Caco-2 (cell line): ENCODE measurements at regions not wholly inside any gene's neighbourhood (a gene's known extent, or its start where the extent isn't known, plus 50 kb on each side); places are given as distances from the start of the nearest gene placed in this dataset.
A peak's percentile ranks its signal among the peaks of the same experiment; 100 is the strongest.

Source experiments
- BruUV-seq: library from RNA; stranded (reverse); fragments of 400-500 nt; replicated peaks from 2 replicates; lab custom pipeline; 2021; lab: Mats Ljungman, UMichigan
- CTCF ChIA-PET: fragments of 300-600 bp; sonication (Branson Sonifier 250); formaldehyde crosslinking; loops from one replicate; lab custom pipeline; 2022; ENCODE audit warnings: antibody characterized with exemption; lab: Charles Lee
- POLR2A ChIA-PET: fragments of 300-600 bp; sonication (Branson Sonifier 250); formaldehyde crosslinking; loops from one replicate; lab custom pipeline; 2022; ENCODE audit warnings: antibody characterized with exemption; lab: Charles Lee
- DNase-seq, 2 experiments: peaks; one replicate each; pipeline versions ENCODE4 v3.0.0 to v3.0.0-alpha.2; 2020 to 2022
- H3K27me3 ChIP-seq: replicated peaks from 2 replicates; pipeline ENCODE4 v1.6.0; 2011; ENCODE audit warnings: low read length; ENCODE audit not compliant: control insufficient read depth, insufficient read depth
- H3K36me3 ChIP-seq: 2 replicates; pipeline ENCODE4 v1.5.1; 2011; ENCODE audit warnings: low read length; ENCODE audit not compliant: control insufficient read depth, insufficient read depth
- H3K4me1 ChIP-seq: fragments of 250-450 bp; sonication (Bioruptor Pico); 2 replicates; pipeline ENCODE4 v1.5.1; 2020; ENCODE audit warnings: mild to moderate bottlenecking
- H3K4me3 ChIP-seq: 2 replicates; pipeline ENCODE4 v1.5.1; 2011; ENCODE audit warnings: low read depth, mild to moderate bottlenecking, control low read depth, low read length
- H3K9me3 ChIP-seq: fragments of 250-450 bp; sonication (Bioruptor Pico); 2 replicates; pipeline ENCODE4 v1.5.1; 2020; ENCODE audit warnings: mild to moderate bottlenecking, moderate library complexity
- H3K27ac Mint-ChIP-seq: one replicate; pipeline ENCODE4 v1.8.0; 2022; ENCODE audit warnings: mixed read lengths; ENCODE audit not compliant: unreplicated experiment
- H3K27me3 Mint-ChIP-seq: one replicate; pipeline ENCODE4 v1.8.0; 2022; ENCODE audit warnings: mixed read lengths; ENCODE audit not compliant: insufficient read depth, unreplicated experiment
- H3K36me3 Mint-ChIP-seq: one replicate; pipeline ENCODE4 v1.8.0; 2022; ENCODE audit warnings: mild to moderate bottlenecking, mixed read lengths; ENCODE audit not compliant: insufficient read depth, unreplicated experiment
- H3K4me1 Mint-ChIP-seq: one replicate; pipeline ENCODE4 v1.8.0; 2022; ENCODE audit warnings: low read depth, mixed read lengths; ENCODE audit not compliant: unreplicated experiment
- H3K4me3 Mint-ChIP-seq: one replicate; pipeline ENCODE4 v1.8.0; 2022; ENCODE audit warnings: mild to moderate bottlenecking, moderate library complexity, mixed read lengths; ENCODE audit not compliant: unreplicated experiment
- H3K9me3 Mint-ChIP-seq: one replicate; pipeline ENCODE4 v1.8.0; 2022; ENCODE audit warnings: mixed read lengths; ENCODE audit not compliant: unreplicated experiment
- CTCF ChIP-seq, 2 experiments: fragments of 200-600 bp in 1 of 2; IDR thresholded peaks; 1 replicate in 1 of 2; 2 replicates in 1 of 2; pipeline versions ENCODE4 v1.5.1 to v1.8.0; 2011 to 2022; ENCODE audit warnings: antibody characterized with exemption in 1 of 2, control low read depth in 1 of 2, inconsistent platforms in 1 of 2, low read depth in 1 of 2, low read length in 1 of 2, mild to moderate bottlenecking in 1 of 2, moderate library complexity in 1 of 2; ENCODE audit not compliant: insufficient read depth in 1 of 2, severe bottlenecking in 1 of 2, unreplicated experiment in 1 of 2
- intact Hi-C: fragments of 100-400 bp; cut with micrococcal nuclease; formaldehyde crosslinking; loops from one replicate; pipeline ENCODE4 v1.10.0; 2022; ENCODE audit not compliant: unreplicated experiment

GRCh38 chr2:42880738-42881690, 88.6 kb upstream of the HAAO start:
- ChIA-PET POLR2A (interaction anchor here (0.7 kb wide), 1 partner anchor 641 kb away, joined by 10 read pairs; no protein-coding TSS in a partner anchor), CTCF (no interaction called here)
- Histone ChIP-seq H3K9me3 (no peaks in the 10 kb centered on the region), H3K4me3 (no peak overlapping the region), H3K4me1 (peaks cover 7% of the 10 kb centered on the region), H3K36me3 (no peaks in the 10 kb centered on the region), H3K27me3 (no peaks in the 10 kb centered on the region)
- H3K27ac Mint-ChIP-seq: no peak overlapping the region
- DNase-seq: no peak
- no peaks in the 10 kb centered on the region for H3K27me3 Mint-ChIP-seq
- no peak for TF ChIP-seq CTCF (IDR thresholded peaks at IDR 0.05; ENCODE audit: insufficient read depth in 1 of 2, low read depth in 1 of 2, low read length in 1 of 2, severe bottlenecking in 1 of 2, unreplicated experiment in 1 of 2)
- H3K4me3 Mint-ChIP-seq: no peak overlapping the region
- intact Hi-C loops: no loop called here
- no peaks in the 10 kb centered on the region for H3K9me3 Mint-ChIP-seq
- peaks cover 7% of the 10 kb centered on the region for H3K4me1 Mint-ChIP-seq
- BruUV-seq: no TSS peak
- H3K36me3 Mint-ChIP-seq: no peaks in the 10 kb centered on the region

- H3K27ac Mint-ChIP-seq: no peak overlapping the region
- H3K9me3 Mint-ChIP-seq: no peaks in the 10 kb centered on the region
- intact Hi-C loops: no loop called here
- peak; percentile 35 to 52 for DNase-seq
- TF ChIP-seq CTCF (IDR thresholded peaks at IDR 0.05; ENCODE audit: insufficient read depth in 1 of 2, low read depth in 1 of 2, low read length in 1 of 2, severe bottlenecking in 1 of 2, unreplicated experiment in 1 of 2): no peak
- no peaks in the 10 kb centered on the region for H3K36me3 Mint-ChIP-seq
- no peak overlapping the region for H3K4me3 Mint-ChIP-seq
- CTCF ChIA-PET: no interaction called here
- H3K36me3 ChIP-seq: no peaks in the 10 kb centered on the region
- H3K4me1 Mint-ChIP-seq: peaks cover 7% of the 10 kb centered on the region
- H3K4me1 ChIP-seq: peaks cover 7% of the 10 kb centered on the region
- H3K27me3 ChIP-seq: no peaks in the 10 kb centered on the region
- no TSS peak for BruUV-seq
- H3K9me3 ChIP-seq: no peaks in the 10 kb centered on the region
- H3K4me3 ChIP-seq: no peak overlapping the region
- H3K27me3 Mint-ChIP-seq: no peaks in the 10 kb centered on the region
- POLR2A ChIA-PET: interaction anchor here (0.7 kb wide), 1 partner anchor 642 kb away, joined by 10 read pairs; no protein-coding TSS in a partner anchor
Observed at GRCh38 chr2:42879913-42880737, 87.7 kb upstream of the HAAO start.

GRCh38 chr2:42879121-42879705, 86.8 kb upstream of the HAAO start:
- Mint-ChIP-seq H3K9me3 (no peaks in the 10 kb centered on the region), H3K27me3 (no peaks in the 10 kb centered on the region), H3K4me1 (peaks cover 7% of the 10 kb centered on the region), H3K36me3 (no peaks in the 10 kb centered on the region), H3K4me3 (no peak overlapping the region), H3K27ac (no peak overlapping the region)
- Histone ChIP-seq H3K4me1 (peaks cover 7% of the 10 kb centered on the region), H3K36me3 (no peaks in the 10 kb centered on the region), H3K4me3 (no peak overlapping the region), H3K27me3 (no peaks in the 10 kb centered on the region), H3K9me3 (no peaks in the 10 kb centered on the region)
- no peak for DNase-seq
- BruUV-seq: no TSS peak
- POLR2A ChIA-PET: interaction anchor here (1.0 kb wide), 1 partner anchor 348 kb away, joined by 4 read pairs; the partner anchor contains the start of gene ZFP36L2
- CTCF ChIA-PET: no interaction called here
- no peak for TF ChIP-seq CTCF (IDR thresholded peaks at IDR 0.05; ENCODE audit: insufficient read depth in 1 of 2, low read depth in 1 of 2, low read length in 1 of 2, severe bottlenecking in 1 of 2, unreplicated experiment in 1 of 2)
- intact Hi-C loops: no loop called here
